ENCODE measurements at regions not wholly inside any gene's neighbourhood (a gene's known extent, or its start where the extent isn't known, plus 50 kb on each side); places are given as distances from the start of the nearest gene placed in this dataset.
"Not testable (repeated sequence)": the region's sequence is repeated elsewhere in the genome, so short reads cannot be mapped to it uniquely, and the experiment has no call there.

- H3K9me3 Mint-ChIP-seq (ENCODE audit: low read depth); CTCF ChIA-PET; H3K27me3 Mint-ChIP-seq; H3K27ac Mint-ChIP-seq; H3K36me3 Mint-ChIP-seq; ATAC-seq; DNase-seq; H3K4me3 Mint-ChIP-seq; H3K4me1 Mint-ChIP-seq: not testable (repeated sequence)
Measured at GRCh38 chr15:81791322-81791721, 254.5 kb downstream of the MEX3B start.

GRCh38 chr15:81789403-81789802 is 256.4 kb downstream of the MEX3B start:
- CTCF ChIA-PET = interaction anchor here (1.0 kb wide), 1 partner anchor 17 kb away, joined by 3 read pairs; no protein-coding TSS in a partner anchor
- no peaks in the 10 kb centered on the region for H3K36me3 Mint-ChIP-seq
- H3K4me3 Mint-ChIP-seq = no peak overlapping the region
- ATAC-seq (no peak), DNase-seq (no peak)
- no peaks in the 10 kb centered on the region for H3K9me3 Mint-ChIP-seq (ENCODE audit: low read depth)
- H3K27ac Mint-ChIP-seq = no peak overlapping the region
- H3K4me1 Mint-ChIP-seq = no peaks in the 10 kb centered on the region
- H3K27me3 Mint-ChIP-seq = no peaks in the 10 kb centered on the region

GRCh38 chr15:81786776-81787175 is 259.0 kb downstream of the MEX3B start:
- ATAC-seq = no peak
- Mint-ChIP-seq H3K4me3 (no peak overlapping the region), H3K9me3 (ENCODE audit: low read depth) (no peaks in the 10 kb centered on the region), H3K36me3 (no peaks in the 10 kb centered on the region), H3K27me3 (no peaks in the 10 kb centered on the region), H3K4me1 (no peaks in the 10 kb centered on the region), H3K27ac (no peak overlapping the region)
- no peak for DNase-seq
- CTCF ChIA-PET = no interaction called here

GRCh38 chr15:81785679-81786078 is 260.1 kb downstream of the MEX3B start:
- no peak overlapping the region for H3K27ac Mint-ChIP-seq
- no peaks in the 10 kb centered on the region for H3K9me3 Mint-ChIP-seq (ENCODE audit: low read depth)
- no peaks in the 10 kb centered on the region for H3K36me3 Mint-ChIP-seq
- no peaks in the 10 kb centered on the region for H3K4me1 Mint-ChIP-seq
- no peak for DNase-seq
- no peak overlapping the region for H3K4me3 Mint-ChIP-seq
- no peaks in the 10 kb centered on the region for H3K27me3 Mint-ChIP-seq
- ATAC-seq = no peak
- CTCF ChIA-PET = no interaction called here

- no peaks in the 10 kb centered on the region for H3K27me3 Mint-ChIP-seq
- ATAC-seq = no peak
- no peaks in the 10 kb centered on the region for H3K4me1 Mint-ChIP-seq
- no peak overlapping the region for H3K4me3 Mint-ChIP-seq
- CTCF ChIA-PET = no interaction called here
- H3K27ac Mint-ChIP-seq = no peak overlapping the region
- H3K36me3 Mint-ChIP-seq = no peaks in the 10 kb centered on the region
- DNase-seq = no peak
- no peaks in the 10 kb centered on the region for H3K9me3 Mint-ChIP-seq (ENCODE audit: low read depth)
Measured at GRCh38 chr15:81785181-81785580, 260.6 kb downstream of the MEX3B start.

- DNase-seq (no peak), ATAC-seq (no peak)
- H3K4me1 Mint-ChIP-seq = no peaks in the 10 kb centered on the region
- H3K27ac Mint-ChIP-seq = no peak overlapping the region
- no peaks in the 10 kb centered on the region for H3K36me3 Mint-ChIP-seq
- no peak overlapping the region for H3K4me3 Mint-ChIP-seq
- no peaks in the 10 kb centered on the region for H3K9me3 Mint-ChIP-seq (ENCODE audit: low read depth)
- CTCF ChIA-PET = no interaction called here
- no peaks in the 10 kb centered on the region for H3K27me3 Mint-ChIP-seq
Measured at GRCh38 chr15:81784751-81785150, 261.1 kb downstream of the MEX3B start.

GRCh38 chr15:81783586-81783985 is 262.2 kb downstream of the MEX3B start:
- no peaks in the 10 kb centered on the region for H3K36me3 Mint-ChIP-seq
- CTCF ChIA-PET = no interaction called here
- H3K9me3 Mint-ChIP-seq (ENCODE audit: low read depth) = no peaks in the 10 kb centered on the region
- DNase-seq = no peak
- H3K4me1 Mint-ChIP-seq = no peaks in the 10 kb centered on the region
- no peak overlapping the region for H3K27ac Mint-ChIP-seq
- H3K27me3 Mint-ChIP-seq = no peaks in the 10 kb centered on the region
- no peak for ATAC-seq
- no peak overlapping the region for H3K4me3 Mint-ChIP-seq

- H3K4me3 Mint-ChIP-seq = no peak overlapping the region
- H3K36me3 Mint-ChIP-seq = no peaks in the 10 kb centered on the region
- no peaks in the 10 kb centered on the region for H3K27me3 Mint-ChIP-seq
- ATAC-seq = no peak
- CTCF ChIA-PET = no interaction called here
- no peaks in the 10 kb centered on the region for H3K9me3 Mint-ChIP-seq (ENCODE audit: low read depth)
- H3K27ac Mint-ChIP-seq = no peak overlapping the region
- H3K4me1 Mint-ChIP-seq = no peaks in the 10 kb centered on the region
- DNase-seq = no peak
Measured at GRCh38 chr15:81783076-81783475, 262.7 kb downstream of the MEX3B start.

GRCh38 chr15:81781395-81781794 is 264.4 kb downstream of the MEX3B start:
- CTCF ChIA-PET = no interaction called here
- Mint-ChIP-seq H3K9me3 (ENCODE audit: low read depth) (no peaks in the 10 kb centered on the region), H3K4me1 (no peaks in the 10 kb centered on the region), H3K27ac (no peak overlapping the region), H3K4me3 (no peak overlapping the region), H3K36me3 (no peaks in the 10 kb centered on the region), H3K27me3 (no peaks in the 10 kb centered on the region)
- no peak for ATAC-seq
- DNase-seq = no peak

GRCh38 chr15:81780966-81781365 is 264.9 kb downstream of the MEX3B start:
- Mint-ChIP-seq H3K27ac (no peak overlapping the region), H3K9me3 (ENCODE audit: low read depth) (no peaks in the 10 kb centered on the region), H3K36me3 (no peaks in the 10 kb centered on the region), H3K4me1 (no peaks in the 10 kb centered on the region), H3K27me3 (no peaks in the 10 kb centered on the region), H3K4me3 (no peak overlapping the region)
- ATAC-seq (no peak), DNase-seq (no peak)
- CTCF ChIA-PET = no interaction called here

- DNase-seq (no peak), ATAC-seq (no peak)
- CTCF ChIA-PET = no interaction called here
- no peak overlapping the region for H3K27ac Mint-ChIP-seq
- no peak overlapping the region for H3K4me3 Mint-ChIP-seq
- no peaks in the 10 kb centered on the region for H3K9me3 Mint-ChIP-seq (ENCODE audit: low read depth)
- H3K4me1 Mint-ChIP-seq = no peaks in the 10 kb centered on the region
- H3K27me3 Mint-ChIP-seq = peaks cover 4% of the 10 kb centered on the region
- no peaks in the 10 kb centered on the region for H3K36me3 Mint-ChIP-seq
Measured at GRCh38 chr15:81779181-81779580, 266.6 kb downstream of the MEX3B start.

GRCh38 chr15:81777546-81777945 is 268.3 kb downstream of the MEX3B start:
- no peak overlapping the region for H3K27ac Mint-ChIP-seq
- CTCF ChIA-PET = no interaction called here
- ATAC-seq (no peak), DNase-seq (no peak)
- H3K36me3 Mint-ChIP-seq = no peaks in the 10 kb centered on the region
- peaks cover 4% of the 10 kb centered on the region for H3K27me3 Mint-ChIP-seq
- no peak overlapping the region for H3K4me3 Mint-ChIP-seq
- no peaks in the 10 kb centered on the region for H3K4me1 Mint-ChIP-seq
- H3K9me3 Mint-ChIP-seq (ENCODE audit: low read depth) = no peaks in the 10 kb centered on the region

GRCh38 chr15:81776976-81777375 is 268.8 kb downstream of the MEX3B start:
- no peak for ATAC-seq
- Mint-ChIP-seq H3K9me3 (ENCODE audit: low read depth) (no peaks in the 10 kb centered on the region), H3K27ac (no peak overlapping the region), H3K4me3 (no peak overlapping the region), H3K27me3 (peaks cover 4% of the 10 kb centered on the region), H3K36me3 (no peaks in the 10 kb centered on the region), H3K4me1 (no peaks in the 10 kb centered on the region)
- no peak for DNase-seq
- CTCF ChIA-PET = no interaction called here

GRCh38 chr15:81775779-81776178 is 270.0 kb downstream of the MEX3B start:
- H3K36me3 Mint-ChIP-seq; H3K27me3 Mint-ChIP-seq; H3K9me3 Mint-ChIP-seq (ENCODE audit: low read depth); H3K4me3 Mint-ChIP-seq; CTCF ChIA-PET; DNase-seq; ATAC-seq; H3K27ac Mint-ChIP-seq; H3K4me1 Mint-ChIP-seq: not testable (repeated sequence)

GRCh38 chr15:81774309-81774708 is 271.5 kb downstream of the MEX3B start:
- H3K9me3 Mint-ChIP-seq (ENCODE audit: low read depth) = no peaks in the 10 kb centered on the region
- no peak overlapping the region for H3K4me3 Mint-ChIP-seq
- DNase-seq (no peak), ATAC-seq (no peak)
- CTCF ChIA-PET = no interaction called here
- H3K27ac Mint-ChIP-seq = no peak overlapping the region
- no peaks in the 10 kb centered on the region for H3K36me3 Mint-ChIP-seq
- H3K27me3 Mint-ChIP-seq = peaks cover 4% of the 10 kb centered on the region
- no peaks in the 10 kb centered on the region for H3K4me1 Mint-ChIP-seq

All from activated CD8-positive, alpha-beta memory T cell treated with anti-CD3 and anti-CD28 coated beads, Interleukin-2, amount 10 ng/mL, durations not matched to agents 7 days and 5 days (primary cell).